T-cell (primary cell): ENCODE measurements at regions not wholly inside any gene's neighbourhood (a gene's known extent, or its start where the extent isn't known, plus 50 kb on each side); places are given as distances from the start of the nearest gene placed in this dataset.

Source experiments
- ATAC-seq, 4 experiments: fragments of 200-7000 bp in 3 of 4; fragments of 150-1000 bp in 1 of 4; cut with Tn5 transposase; replicated peaks in 1 of 4; 1 replicate in 3 of 4; 2 replicates in 1 of 4; pipeline ENCODE4 v1.10.0; 2021; ENCODE audit warnings: moderate library complexity in 3 of 4, mild to moderate bottlenecking in 2 of 4, moderate number of reproducible peaks in 1 of 4
- CTCF ChIA-PET, 2 donors: fragments of 300-600 bp; sonication (Branson Sonifier 250); formaldehyde crosslinking; loops; one replicate each; lab custom pipeline; 2022; ENCODE audit warnings: antibody characterized with exemption in 2 of 2; lab: Charles Lee
- POLR2A ChIA-PET, 2 donors: fragments of 300-600 bp; sonication (Branson Sonifier 250); formaldehyde crosslinking; loops; one replicate each; lab custom pipeline; 2022; ENCODE audit warnings: antibody characterized with exemption in 2 of 2; lab: Charles Lee
- DNase-seq, 35 experiments: peaks; one replicate each; pipeline versions ENCODE4 v3.0.0 to v3.0.0-alpha.2; 2013 to 2023
- H3K27ac ChIP-seq: one replicate; pipeline ENCODE4 v1.5.1; 2013; ENCODE audit warnings: low read length
- H3K27me3 ChIP-seq, 2 experiments: replicated peaks in 1 of 2; 1 replicate in 1 of 2; 2 replicates in 1 of 2; pipeline versions ENCODE4 v1.6.1 to v1.7.0; 2013; ENCODE audit warnings: low read length in 1 of 2, mixed read lengths in 1 of 2; ENCODE audit not compliant: control insufficient read depth in 2 of 2, insufficient read depth in 2 of 2; ENCODE audit errors: extremely low read depth in 1 of 2
- H3K36me3 ChIP-seq, 2 donors: 1 replicate in 1 of 2; 2 replicates in 1 of 2; pipeline versions ENCODE4 v1.6.1 to v1.7.0; 2013; ENCODE audit warnings: low read length in 1 of 2; ENCODE audit not compliant: control insufficient read depth in 2 of 2, insufficient read depth in 1 of 2; ENCODE audit errors: extremely low read depth in 1 of 2
- H3K4me1 ChIP-seq, 2 experiments: 1 replicate in 1 of 2; 2 replicates in 1 of 2; pipeline versions ENCODE4 v1.6.1 to v1.7.0; 2013; ENCODE audit warnings: low read length in 2 of 2, mixed read lengths in 1 of 2; ENCODE audit not compliant: insufficient read depth in 2 of 2, control insufficient read depth in 1 of 2; ENCODE audit errors: extremely low read depth in 1 of 2
- H3K4me3 ChIP-seq, 2 donors: 1 replicate in 1 of 2; 2 replicates in 1 of 2; pipeline versions ENCODE4 v1.5.1 to v1.7.0; 2013; ENCODE audit warnings: mild to moderate bottlenecking in 2 of 2, low read length in 1 of 2, moderate library complexity in 1 of 2; ENCODE audit not compliant: control insufficient read depth in 1 of 2; ENCODE audit errors: extremely low read depth in 1 of 2
- H3K9me3 ChIP-seq: 2 replicates; pipeline ENCODE4 v1.7.0; 2013
- H3K27ac Mint-ChIP-seq, 2 donors: one replicate each; pipeline ENCODE4 v1.8.0; 2020 to 2021; ENCODE audit warnings: mild to moderate bottlenecking in 2 of 2, mixed read lengths in 2 of 2
- H3K27me3 Mint-ChIP-seq, 2 donors: one replicate each; pipeline ENCODE4 v1.8.0; 2021 to 2022; ENCODE audit warnings: mixed read lengths in 2 of 2
- H3K36me3 Mint-ChIP-seq: one replicate; pipeline ENCODE4 v1.8.0; 2021; ENCODE audit warnings: mixed read lengths
- H3K4me1 Mint-ChIP-seq, 3 donors: one replicate each; pipeline ENCODE4 v1.8.0; 2020 to 2022; ENCODE audit warnings: mixed read lengths in 3 of 3, mild to moderate bottlenecking in 1 of 3
- H3K4me3 Mint-ChIP-seq, 3 donors: one replicate each; pipeline ENCODE4 v1.8.0; 2020 to 2022; ENCODE audit warnings: mild to moderate bottlenecking in 3 of 3, mixed read lengths in 3 of 3, moderate library complexity in 3 of 3
- H3K9me3 Mint-ChIP-seq, 3 donors: one replicate each; pipeline ENCODE4 v1.8.0; 2020 to 2022; ENCODE audit warnings: mixed read lengths in 3 of 3
- WGBS: methylation state at CpG from one replicate; pipeline ENCODE4 v1.1.5; 2013; ENCODE audit warnings: missing lambda C conversion rate; ENCODE audit not compliant: insufficient coverage; 5-methylcytosine and 5-hydroxymethylcytosine counted together

- no peaks in the 10 kb centered on the region for H3K4me1 ChIP-seq
Observed at GRCh38 chr7:21276471-21277035, 151.3 kb upstream of the SP4 start.

GRCh38 chr7:21278944-21279343 is 148.9 kb upstream of the SP4 start:
- Mint-ChIP-seq H3K27ac (no peak overlapping the region), H3K9me3 (peaks cover 0 to 2% (median 0%) of the 10 kb centered on the region in 3 donors), H3K27me3 (no peaks in the 10 kb centered on the region), H3K4me1 (no peaks in the 10 kb centered on the region), H3K4me3 (no peak overlapping the region), H3K36me3 (no peaks in the 10 kb centered on the region)
- no CpG with 5 or more reads among the region's 3 CpGs for WGBS
- H3K27ac ChIP-seq, result no peak overlapping the region
- no peak overlapping the region for H3K4me3 ChIP-seq
- no peaks in the 10 kb centered on the region for H3K36me3 ChIP-seq
- no peaks in the 10 kb centered on the region for H3K27me3 ChIP-seq
- no peaks in the 10 kb centered on the region for H3K9me3 ChIP-seq
- POLR2A ChIA-PET, result no interaction called here
- ATAC-seq (no peak), DNase-seq (no peak)
- CTCF ChIA-PET, result no interaction called here
- H3K4me1 ChIP-seq, result no peaks in the 10 kb centered on the region

More at GRCh38 chr7:21276471-21277035, 151.3 kb upstream of the SP4 start:
- H3K9me3 ChIP-seq, result no peaks in the 10 kb centered on the region
- H3K36me3 ChIP-seq, result no peaks in the 10 kb centered on the region
- Mint-ChIP-seq H3K27me3 (no peaks in the 10 kb centered on the region), H3K9me3 (peaks cover 0 to 2% (median 0%) of the 10 kb centered on the region in 3 donors), H3K36me3 (no peaks in the 10 kb centered on the region), H3K4me3 (no peak overlapping the region), H3K27ac (no peak overlapping the region), H3K4me1 (no peaks in the 10 kb centered on the region)
- DNase-seq (no peak), ATAC-seq (no peak)
- POLR2A ChIA-PET, result no interaction called here
- CTCF ChIA-PET, result no interaction called here
- no peaks in the 10 kb centered on the region for H3K27me3 ChIP-seq
- H3K27ac ChIP-seq, result no peak overlapping the region
- 71% methylated on average over 5 of the region's 5 CpGs for WGBS
- no peak overlapping the region for H3K4me3 ChIP-seq

GRCh38 chr7:21281193-21281592 is 146.7 kb upstream of the SP4 start:
- Histone ChIP-seq H3K4me1 (no peaks in the 10 kb centered on the region), H3K36me3 (no peaks in the 10 kb centered on the region), H3K27me3 (no peaks in the 10 kb centered on the region), H3K27ac (no peak overlapping the region), H3K9me3 (no peaks in the 10 kb centered on the region), H3K4me3 (no peak overlapping the region)
- POLR2A ChIA-PET, result no interaction called here
- Mint-ChIP-seq H3K4me3 (no peak overlapping the region), H3K36me3 (no peaks in the 10 kb centered on the region), H3K27me3 (no peaks in the 10 kb centered on the region), H3K9me3 (peaks cover 0 to 2% (median 0%) of the 10 kb centered on the region in 3 donors), H3K4me1 (no peaks in the 10 kb centered on the region), H3K27ac (no peak overlapping the region)
- DNase-seq (no peak), ATAC-seq (no peak)
- CTCF ChIA-PET, result interaction anchor here in 1 of 2 donors (1.5 kb wide), 1 partner anchor 10 kb away, joined by 3 read pairs; no protein-coding TSS in a partner anchor

- ChIA-PET POLR2A (no interaction called here), CTCF (no interaction called here)
- Histone ChIP-seq H3K27ac (no peak overlapping the region), H3K27me3 (no peaks in the 10 kb centered on the region), H3K9me3 (no peaks in the 10 kb centered on the region), H3K4me3 (no peak overlapping the region), H3K4me1 (no peaks in the 10 kb centered on the region), H3K36me3 (no peaks in the 10 kb centered on the region)
- Mint-ChIP-seq H3K9me3 (no peaks in the 10 kb centered on the region), H3K4me3 (no peak overlapping the region), H3K4me1 (no peaks in the 10 kb centered on the region), H3K27me3 (no peaks in the 10 kb centered on the region), H3K27ac (no peak overlapping the region), H3K36me3 (no peaks in the 10 kb centered on the region)
- no peak for DNase-seq
- whole genome bisulfite sequencing, result no CpG with 5 or more reads among the region's 3 CpGs
- no peak for ATAC-seq
Observed at GRCh38 chr7:21293771-21294170, 134.1 kb upstream of the SP4 start.

GRCh38 chr7:21299766-21300165 is 128.1 kb upstream of the SP4 start:
- ATAC-seq (no peak), DNase-seq (no peak)
- no peaks in the 10 kb centered on the region for H3K36me3 Mint-ChIP-seq
- H3K9me3 Mint-ChIP-seq, result no peaks in the 10 kb centered on the region
- Histone ChIP-seq H3K4me1 (no peaks in the 10 kb centered on the region), H3K36me3 (no peaks in the 10 kb centered on the region), H3K4me3 (no peak overlapping the region), H3K27me3 (no peaks in the 10 kb centered on the region), H3K9me3 (no peaks in the 10 kb centered on the region), H3K27ac (no peak overlapping the region)
- ChIA-PET POLR2A (no interaction called here), CTCF (no interaction called here)
- no peaks in the 10 kb centered on the region for H3K4me1 Mint-ChIP-seq
- no peaks in the 10 kb centered on the region for H3K27me3 Mint-ChIP-seq
- H3K4me3 Mint-ChIP-seq, result no peak overlapping the region
- 90% methylated on average over 3 of the region's 5 CpGs for WGBS
- no peak overlapping the region for H3K27ac Mint-ChIP-seq

- ATAC-seq, result no peak
- Histone ChIP-seq H3K4me1 (no peaks in the 10 kb centered on the region), H3K27ac (no peak overlapping the region), H3K27me3 (no peaks in the 10 kb centered on the region), H3K36me3 (no peaks in the 10 kb centered on the region), H3K4me3 (no peak overlapping the region), H3K9me3 (no peaks in the 10 kb centered on the region)
- Mint-ChIP-seq H3K36me3 (no peaks in the 10 kb centered on the region), H3K27ac (no peak overlapping the region), H3K9me3 (no peaks in the 10 kb centered on the region), H3K27me3 (no peaks in the 10 kb centered on the region), H3K4me3 (no peak overlapping the region), H3K4me1 (peaks cover 2 to 4% (median 3%) of the 10 kb centered on the region in 3 donors)
- WGBS, result no CpG with 5 or more reads among the region's 2 CpGs
- ChIA-PET CTCF (interaction anchor here in 1 of 2 donors (0.8 kb wide), 1 partner anchor 21 kb away, joined by 3 read pairs; no protein-coding TSS in a partner anchor), POLR2A (no interaction called here)
- DNase-seq, result peak in 1 of 35 experiments; percentile 21
Observed at GRCh38 chr7:21300692-21301091, 127.2 kb upstream of the SP4 start.
